GM23338 (cell line): ENCODE measurements at regions not wholly inside any gene's neighbourhood (a gene's known extent, or its start where the extent isn't known, plus 50 kb on each side); places are given as distances from the start of the nearest gene placed in this dataset.

Source experiments
- CREB1 ChIP-seq: fragments of 250-450 bp; sonication (Bioruptor Pico); IDR thresholded peaks from 2 replicates; pipeline ENCODE4 v1.5.0; 2020; ENCODE audit warnings: low read depth, mild to moderate bottlenecking, moderate library complexity
- CTCF ChIP-seq, 2 experiments: fragments of 200-600 bp in 1 of 2; sonication (generic) in 1 of 2; conservative IDR thresholded peaks; 2 replicates each; pipeline versions ENCODE4 v1.5.1 to v1.6.1; 2016 to 2017; ENCODE audit warnings: antibody characterized with exemption in 2 of 2, low read depth in 2 of 2, mild to moderate bottlenecking in 2 of 2, moderate library complexity in 1 of 2
- ETS1 ChIP-seq: IDR thresholded peaks from 2 replicates; pipeline ENCODE4 v1.6.1; 2016; ENCODE audit warnings: antibody characterized with exemption
- EZH2 ChIP-seq: fragments of 200-600 bp; sonication (generic); IDR thresholded peaks from one replicate; pipeline ENCODE4 v1.8.0; 2017; ENCODE audit warnings: antibody characterized with exemption, mild to moderate bottlenecking, low read depth; ENCODE audit not compliant: unreplicated experiment
- EZH2phosphoT487 ChIP-seq: fragments of 200-600 bp; sonication (generic); IDR thresholded peaks from one replicate; pipeline ENCODE4 v1.8.1; 2018; ENCODE audit warnings: antibody characterized with exemption; ENCODE audit not compliant: unreplicated experiment
- JUNB ChIP-seq: IDR thresholded peaks from one replicate; pipeline ENCODE4 v1.6.1; 2016; ENCODE audit warnings: antibody characterized with exemption; ENCODE audit not compliant: unreplicated experiment
- NANOG ChIP-seq: IDR thresholded peaks from 2 replicates; pipeline ENCODE4 v1.6.1; 2016; ENCODE audit warnings: antibody characterized with exemption, borderline replicate concordance
- POLR2AphosphoS5 ChIP-seq: IDR thresholded peaks from 2 replicates; pipeline ENCODE4 v1.6.1; 2016; ENCODE audit warnings: antibody characterized with exemption, low read depth
- REST ChIP-seq: IDR thresholded peaks from one replicate; pipeline ENCODE4 v1.6.1; 2018; ENCODE audit warnings: antibody characterized with exemption; ENCODE audit not compliant: unreplicated experiment
- STAT1 ChIP-seq: IDR thresholded peaks from one replicate; pipeline ENCODE4 v1.6.1; 2016; ENCODE audit warnings: antibody characterized with exemption; ENCODE audit not compliant: unreplicated experiment
- ZNF114 ChIP-seq: fragments of 250-450 bp; sonication (Bioruptor Pico); IDR thresholded peaks from 2 replicates; pipeline ENCODE4 v1.5.0; 2020; ENCODE audit warnings: mild to moderate bottlenecking, moderate library complexity

GRCh38 chr3:56672-57071 is 139.9 kb upstream of the CHL1 start:
- TF ChIP-seq CTCF (conservative IDR thresholded peaks at IDR 0.05; ENCODE audit: low read depth in 2 of 2) (no peak), POLR2AphosphoS5 (no peak), JUNB (no peak), CREB1 (CRISPR knock-in tag) (no peak), EZH2phosphoT487 (no peak), EZH2 (no peak), REST (no peak), NANOG (no peak), ZNF114 (no peak), ETS1 (no peak), STAT1 (no peak)
